Ecto neural progenitor cell (in vitro differentiated cells): ENCODE measurements at regions not wholly inside any gene's neighbourhood (a gene's known extent, or its start where the extent isn't known, plus 50 kb on each side); places are given as distances from the start of the nearest gene placed in this dataset.
"Not testable (repeated sequence)": the region's sequence is repeated elsewhere in the genome, so short reads cannot be mapped to it uniquely, and the experiment has no call there.

Experiments used
- DNase-seq: peaks from one replicate; pipeline ENCODE4 v3.0.0-alpha.2; 2018; ENCODE audit warnings: low spot score

DNA sequence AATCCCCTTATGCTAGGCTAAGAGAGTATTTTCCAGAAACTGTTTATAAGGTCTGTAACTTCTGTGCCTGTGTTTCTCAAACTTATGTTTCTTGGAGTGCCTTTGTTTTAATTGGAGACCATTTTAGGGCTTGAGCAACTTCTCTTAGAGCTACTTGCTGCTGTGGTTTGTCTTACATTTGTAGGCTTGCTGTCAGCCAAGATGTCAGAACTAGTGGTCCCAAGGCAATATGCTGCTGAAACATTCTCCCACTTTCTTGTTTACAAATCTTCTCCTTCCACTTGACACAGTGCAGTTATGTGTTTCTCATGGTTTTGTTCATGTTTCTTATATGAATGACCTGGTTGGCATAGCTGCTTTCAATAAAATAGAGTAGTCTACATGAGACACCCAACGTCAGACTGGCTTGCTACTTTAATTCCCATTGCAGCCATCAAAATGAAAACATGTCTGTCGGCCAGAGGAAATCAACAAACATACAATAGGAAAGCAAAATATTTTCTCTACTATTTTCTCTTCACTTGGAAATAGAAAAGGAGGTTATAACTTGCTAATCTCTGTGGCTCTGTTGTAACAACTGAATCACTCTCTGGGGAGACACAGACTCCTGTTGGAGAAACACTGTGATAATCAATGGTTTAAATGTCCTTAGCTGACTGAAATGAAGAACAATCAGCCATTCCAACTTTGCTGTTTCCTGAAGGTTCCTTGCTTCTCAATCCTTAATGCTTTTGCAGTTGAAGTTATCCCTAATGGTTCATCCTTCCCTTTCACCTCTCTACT, 426.4 kb downstream of the PDGFC start:
- DNase-seq = no peak

DNA sequence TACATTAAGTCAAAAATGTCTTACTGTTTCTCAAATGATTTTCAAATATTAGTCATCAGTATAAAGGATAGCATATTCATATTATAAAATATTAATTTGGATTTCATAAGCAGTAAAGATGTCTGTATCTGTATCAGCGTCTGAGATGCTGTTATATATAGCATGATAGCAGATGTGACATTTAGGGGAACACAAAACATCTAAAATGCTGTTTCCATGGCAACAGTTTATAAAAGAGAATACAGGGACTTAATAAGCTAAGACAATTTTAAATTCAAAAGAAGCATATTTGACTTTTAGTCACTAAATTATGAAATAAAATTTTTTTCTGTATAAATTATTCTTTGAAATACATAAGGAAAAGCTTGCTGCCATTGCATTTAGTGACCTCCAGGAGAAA, 432.2 kb downstream of the PDGFC start:
- no peak for DNase-seq

DNA sequence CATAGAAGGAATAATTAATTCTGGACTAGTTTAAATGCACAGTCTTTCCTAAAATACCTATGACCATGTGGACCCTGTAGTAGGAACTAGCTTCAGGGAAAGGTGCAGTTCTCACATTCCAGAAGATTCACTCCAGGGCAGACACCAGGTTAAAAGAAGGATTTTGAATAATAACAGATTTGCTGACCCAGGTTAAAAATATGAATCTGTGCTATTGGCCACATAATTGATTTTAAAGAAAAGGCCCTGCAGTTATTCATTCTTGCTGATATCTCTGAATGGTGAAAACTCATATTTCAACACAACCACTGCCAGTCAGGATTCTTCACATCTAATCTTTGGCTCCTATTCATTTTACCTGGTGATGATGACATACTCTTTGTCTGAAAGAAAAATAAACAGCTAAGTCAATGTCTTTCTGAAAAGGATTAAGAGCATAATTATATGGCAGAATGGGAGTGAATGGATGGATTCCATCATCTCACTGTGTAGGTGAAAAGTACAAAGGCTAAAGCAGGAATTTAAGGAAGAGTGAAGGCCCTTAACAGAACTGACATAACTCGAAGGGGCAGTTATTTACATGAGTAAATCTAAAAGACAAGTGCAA, 432.8 kb downstream of the PDGFC start:
- DNase-seq = no peak

DNA sequence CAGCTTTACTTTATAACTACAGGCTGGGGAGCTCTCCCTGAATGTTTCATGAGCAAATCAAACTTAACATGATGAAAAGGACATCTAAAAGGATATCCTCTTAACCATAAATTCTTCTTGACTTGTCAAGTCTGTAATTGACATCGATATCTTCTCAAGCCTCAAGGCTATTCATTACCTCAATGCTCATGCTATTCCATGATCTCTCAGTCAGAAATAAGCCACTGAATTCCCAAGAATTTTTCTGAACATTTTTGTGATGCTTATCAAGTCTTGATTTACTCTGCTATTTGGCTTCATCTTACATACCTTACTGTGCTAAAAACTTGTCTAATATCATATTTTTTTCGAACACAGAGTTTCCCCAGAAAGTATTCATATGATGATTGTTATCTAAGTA, 433.4 kb downstream of the PDGFC start:
- no peak for DNase-seq

DNA sequence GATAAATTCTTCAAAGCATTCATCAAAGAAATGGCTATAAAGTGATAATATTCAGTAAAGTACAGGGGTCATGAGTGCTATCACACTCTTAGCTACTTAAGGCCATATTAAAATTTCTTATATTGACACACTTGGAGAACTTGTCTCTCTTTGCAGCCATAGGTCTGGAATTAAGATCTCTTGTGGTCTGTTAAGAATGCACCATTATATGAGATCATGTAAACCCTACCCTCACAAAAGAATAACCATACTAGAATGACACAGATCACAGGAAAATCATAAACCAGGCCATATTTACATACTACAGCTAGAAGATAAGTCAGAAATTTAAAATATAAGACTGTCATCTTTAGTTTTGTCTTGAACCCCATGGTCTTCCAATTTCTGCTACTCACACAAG, 434.3 kb downstream of the PDGFC start:
- DNase-seq = no peak

DNA sequence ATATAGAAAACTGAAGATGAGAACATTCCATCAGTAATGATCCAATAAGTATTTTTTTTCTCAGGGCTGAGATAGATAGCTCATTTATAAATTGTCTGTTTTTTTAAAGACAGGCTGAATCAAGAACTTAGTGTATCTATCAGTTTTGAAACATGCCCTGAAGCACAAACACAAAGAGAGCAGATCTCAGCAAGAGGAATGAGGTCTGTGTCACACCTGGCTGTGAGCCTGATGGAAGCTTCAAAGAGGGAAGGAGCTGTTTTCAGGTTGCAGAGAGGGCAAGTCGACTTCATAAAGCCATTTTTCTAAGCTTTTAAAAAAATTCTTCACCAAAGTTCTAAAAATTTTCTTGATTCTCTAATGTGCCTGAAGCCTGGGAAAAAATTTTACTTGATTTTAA, 434.9 kb downstream of the PDGFC start:
- no peak for DNase-seq

DNA sequence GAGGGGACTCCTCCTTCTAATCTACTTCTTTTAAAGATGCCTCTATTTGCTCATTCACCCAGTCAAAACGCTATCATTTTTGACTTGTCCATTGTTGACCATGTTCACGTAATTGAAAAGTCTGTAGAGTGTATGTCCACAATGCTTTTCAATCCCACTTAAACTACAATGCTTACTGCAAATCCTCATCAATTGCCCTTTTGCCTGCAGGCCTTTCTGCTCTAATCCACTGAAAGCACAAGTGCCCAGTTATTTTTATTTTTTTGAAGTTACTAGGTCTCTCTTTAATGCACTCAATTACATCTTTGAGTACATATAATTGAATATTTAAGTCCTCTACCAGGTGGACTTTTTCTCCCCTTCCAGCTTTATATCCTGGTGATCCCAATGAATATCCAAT, 437.4 kb downstream of the PDGFC start:
- DNase-seq = no peak

DNA sequence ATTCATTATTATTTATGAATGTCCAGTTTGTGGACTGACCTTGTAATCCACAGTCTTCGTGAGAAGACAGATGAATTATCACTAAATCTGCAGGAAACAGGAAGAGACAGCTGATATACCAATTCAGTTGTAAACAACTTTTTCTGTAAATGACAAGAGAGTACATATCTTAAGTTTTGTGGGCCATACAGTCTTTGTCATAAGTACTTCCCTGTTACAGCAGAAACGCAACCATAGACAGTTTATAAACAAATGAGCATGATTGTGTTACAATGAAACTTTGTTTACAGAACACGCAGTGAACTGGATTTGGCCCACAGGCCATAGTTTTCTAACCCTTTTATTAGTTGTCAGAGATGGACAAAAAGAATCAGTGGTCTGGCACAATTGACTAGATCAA, 443.4 kb downstream of the PDGFC start:
- DNase-seq = no peak

DNA sequence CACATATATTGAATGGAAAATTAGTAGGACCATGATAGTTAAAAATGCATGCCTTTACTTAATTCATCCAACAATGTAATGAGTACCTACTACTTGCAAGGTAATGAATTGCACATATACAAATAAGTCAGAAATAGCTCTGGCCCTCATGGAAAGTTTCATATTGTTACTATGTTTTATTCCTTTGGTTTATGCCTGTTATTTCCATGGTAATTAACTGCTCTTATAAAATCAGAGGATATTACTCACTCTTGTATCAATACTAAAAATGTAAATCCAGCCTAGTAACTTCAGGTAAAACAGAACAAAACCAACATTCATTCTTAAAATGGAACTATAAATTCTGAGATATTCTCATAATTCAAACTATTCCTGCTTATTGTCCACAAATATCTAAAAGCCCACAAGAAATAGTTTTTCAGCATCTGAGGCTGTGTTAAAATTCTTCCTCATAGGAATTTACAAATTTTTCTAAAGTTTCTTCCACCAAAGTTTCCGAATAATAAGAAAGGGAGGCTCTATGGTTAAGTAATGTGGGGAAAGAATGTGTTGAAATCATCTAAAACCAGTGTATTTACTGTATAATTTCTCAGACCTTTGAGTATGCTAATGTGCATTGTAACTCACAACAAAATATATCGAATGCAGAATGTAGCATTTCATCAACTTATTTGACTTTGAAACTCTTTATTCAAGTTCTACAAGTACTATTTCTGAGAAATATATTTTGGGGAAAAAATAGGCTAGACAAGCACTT, 444.2 kb downstream of the PDGFC start:
- DNase-seq = no peak

DNA sequence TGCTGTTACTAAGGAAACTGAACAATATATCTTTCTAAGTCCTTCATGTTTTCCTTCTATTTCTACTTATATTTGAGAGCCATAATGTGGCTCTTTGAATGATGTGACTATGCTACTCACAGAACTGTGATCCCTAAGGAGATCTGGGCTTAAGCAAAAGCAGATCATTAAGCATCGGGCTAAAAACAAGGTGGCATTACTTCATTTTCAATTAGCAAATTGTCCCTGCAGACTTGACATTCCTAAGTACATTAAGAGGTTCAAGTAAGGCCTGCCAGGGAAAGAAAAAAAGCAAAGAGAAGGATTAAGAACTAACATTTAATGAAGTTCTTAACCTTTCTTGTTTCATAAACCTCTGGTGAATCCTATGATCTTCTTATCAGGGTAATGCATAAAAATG, 447.6 kb downstream of the PDGFC start:
- DNase-seq = no peak

DNA sequence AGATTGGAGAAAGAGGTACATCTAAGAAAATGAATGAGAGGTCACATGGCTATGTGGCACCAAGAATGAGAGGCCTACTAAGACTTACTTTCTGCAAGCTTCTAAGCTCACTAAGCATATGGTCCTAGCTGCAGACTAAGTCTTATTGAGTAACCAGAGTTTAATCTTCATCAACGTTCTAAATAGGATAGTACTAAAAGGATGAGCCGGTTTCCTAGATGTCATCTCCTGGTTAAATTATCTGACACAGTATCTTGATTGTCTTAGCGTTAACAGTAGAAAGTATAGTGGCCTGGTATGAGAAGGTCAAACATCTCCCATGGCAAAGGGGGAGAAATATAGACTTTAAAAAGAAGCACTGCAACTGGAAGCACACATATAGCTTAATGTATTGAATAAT, 448.1 kb downstream of the PDGFC start:
- DNase-seq = no peak

DNA sequence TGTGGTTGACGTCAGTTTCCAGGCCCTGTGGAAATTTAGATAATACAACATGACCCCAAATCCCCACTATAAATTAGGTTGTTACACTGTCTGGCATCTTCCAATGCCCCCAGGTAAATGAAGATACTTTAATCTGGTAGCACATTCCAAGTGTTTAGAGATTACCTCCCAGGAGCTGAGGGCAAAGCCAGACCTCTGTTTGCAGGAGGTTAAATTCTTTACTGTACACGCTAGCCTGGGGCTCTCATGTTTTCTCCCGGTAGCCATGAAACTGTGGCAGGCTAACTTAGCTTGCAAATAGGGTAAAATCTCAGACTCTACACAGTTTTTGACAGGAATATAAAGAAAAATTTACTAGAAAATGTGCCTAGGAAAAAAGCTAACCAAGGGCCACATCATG, 450.0 kb downstream of the PDGFC start:
- DNase-seq = no peak

DNA sequence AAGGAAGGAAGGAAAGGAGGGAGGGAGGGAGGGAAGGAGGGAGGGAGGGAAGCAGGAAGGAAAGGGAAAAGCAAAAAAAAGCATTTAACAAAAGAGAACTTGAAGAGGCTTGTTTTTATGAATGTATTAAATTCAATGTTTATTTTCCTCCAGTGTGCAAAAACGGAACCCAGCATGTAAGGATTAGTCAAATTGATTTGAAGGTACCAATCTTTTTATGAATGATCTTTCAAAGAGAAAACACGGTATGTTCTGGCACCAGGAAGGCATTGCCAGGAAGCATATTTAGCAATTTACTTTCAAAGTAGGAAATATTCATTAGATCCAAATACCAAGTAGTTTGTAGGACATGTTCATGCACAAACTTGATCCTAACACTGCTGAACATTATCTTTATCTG, 453.6 kb downstream of the PDGFC start:
- no peak for DNase-seq

DNA sequence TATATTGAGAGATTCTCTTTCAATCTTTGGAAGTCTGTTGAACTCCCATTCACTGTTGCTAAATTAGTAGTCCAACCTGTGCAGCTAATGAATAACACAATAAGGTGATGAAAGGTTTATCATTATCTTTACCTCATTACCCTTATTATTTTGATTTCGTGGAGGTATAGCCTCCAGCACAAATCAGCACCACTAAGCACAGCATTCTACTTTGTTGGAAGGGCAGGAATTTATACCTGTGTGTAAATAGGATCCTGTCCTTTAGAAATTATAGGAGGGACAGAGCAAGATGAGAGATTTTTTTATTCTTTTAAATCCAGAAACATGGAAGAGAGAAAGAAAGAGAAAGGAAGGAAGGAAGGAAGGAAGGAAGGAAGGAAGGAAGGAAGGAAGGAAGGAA, 454.1 kb downstream of the PDGFC start:
- no peak for DNase-seq

DNA sequence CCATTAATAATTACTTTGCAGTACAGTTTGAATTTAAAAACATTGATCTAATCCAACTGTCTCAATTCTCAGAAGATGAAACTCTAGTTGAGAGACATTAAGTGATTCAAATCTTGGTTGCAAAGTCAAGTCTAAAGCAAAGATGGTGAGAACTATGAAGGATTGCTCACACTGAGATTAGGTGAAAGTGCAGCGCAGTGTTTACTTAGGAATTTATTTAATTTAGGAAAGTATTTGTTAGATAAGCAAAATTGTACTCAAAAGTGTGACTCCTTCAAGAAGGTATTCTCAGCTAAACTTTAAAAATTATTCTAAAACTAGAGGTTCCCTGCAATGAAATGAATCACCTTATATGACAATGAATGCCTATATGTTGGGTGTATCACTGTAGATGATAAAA, 454.9 kb downstream of the PDGFC start:
- DNase-seq = no peak

DNA sequence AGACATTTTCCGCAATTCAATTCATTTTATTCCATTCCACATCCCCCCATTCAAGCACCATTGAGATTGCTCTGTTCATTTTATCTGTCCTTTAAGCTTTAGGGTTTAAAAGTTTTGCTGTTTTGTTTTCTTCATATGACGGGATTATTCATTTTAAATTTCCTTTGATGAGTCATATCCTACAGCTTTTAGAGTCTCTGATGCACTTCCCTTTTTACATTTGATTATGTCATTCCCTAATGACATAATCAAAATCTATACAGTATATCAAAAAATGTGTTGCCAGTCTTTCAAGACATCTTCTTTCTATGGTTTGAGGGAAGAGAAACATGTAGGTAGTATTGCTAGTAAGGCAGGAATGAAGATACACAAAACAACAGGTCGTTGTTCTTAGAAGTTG, 456.3 kb downstream of the PDGFC start:
- DNase-seq = no peak

DNA sequence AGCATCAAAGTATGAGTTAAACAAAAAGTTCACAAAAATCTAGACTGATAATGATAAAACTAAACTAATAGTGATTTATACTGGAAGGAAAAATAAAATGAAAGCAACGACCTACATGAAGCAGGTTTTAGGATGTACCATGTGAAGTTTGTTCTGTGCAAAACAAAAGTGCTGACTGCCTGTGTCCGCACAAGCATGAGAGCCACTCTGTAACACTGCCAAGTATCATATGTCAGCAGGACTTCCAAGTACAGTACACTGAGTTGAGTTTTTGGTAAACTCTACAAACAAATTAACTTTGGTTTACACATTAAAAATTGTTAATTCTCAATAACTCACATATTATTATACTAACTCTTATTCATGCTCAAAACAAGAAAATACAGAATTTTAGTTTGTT, 459.0 kb downstream of the PDGFC start:
- no peak for DNase-seq

DNA sequence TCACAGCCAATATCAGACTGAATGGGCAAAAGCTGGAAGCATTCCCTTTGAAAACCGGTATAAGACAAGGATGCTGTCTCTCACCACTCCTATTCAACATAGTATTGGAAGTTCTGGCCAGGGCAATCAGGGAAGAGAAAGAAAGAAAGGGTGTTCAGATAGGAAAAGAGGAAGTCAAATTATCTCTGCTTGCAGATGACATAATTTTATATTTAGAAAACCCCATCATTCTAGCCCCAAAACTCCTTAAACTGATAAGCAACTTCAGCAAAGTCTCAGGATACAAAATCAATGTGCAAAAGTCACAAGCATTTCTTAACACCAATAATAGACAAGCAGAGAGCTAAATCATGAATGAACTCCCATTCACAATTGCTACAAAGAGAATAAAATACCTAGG, 461.7 kb downstream of the PDGFC start:
- not testable (repeated sequence) for DNase-seq

DNA sequence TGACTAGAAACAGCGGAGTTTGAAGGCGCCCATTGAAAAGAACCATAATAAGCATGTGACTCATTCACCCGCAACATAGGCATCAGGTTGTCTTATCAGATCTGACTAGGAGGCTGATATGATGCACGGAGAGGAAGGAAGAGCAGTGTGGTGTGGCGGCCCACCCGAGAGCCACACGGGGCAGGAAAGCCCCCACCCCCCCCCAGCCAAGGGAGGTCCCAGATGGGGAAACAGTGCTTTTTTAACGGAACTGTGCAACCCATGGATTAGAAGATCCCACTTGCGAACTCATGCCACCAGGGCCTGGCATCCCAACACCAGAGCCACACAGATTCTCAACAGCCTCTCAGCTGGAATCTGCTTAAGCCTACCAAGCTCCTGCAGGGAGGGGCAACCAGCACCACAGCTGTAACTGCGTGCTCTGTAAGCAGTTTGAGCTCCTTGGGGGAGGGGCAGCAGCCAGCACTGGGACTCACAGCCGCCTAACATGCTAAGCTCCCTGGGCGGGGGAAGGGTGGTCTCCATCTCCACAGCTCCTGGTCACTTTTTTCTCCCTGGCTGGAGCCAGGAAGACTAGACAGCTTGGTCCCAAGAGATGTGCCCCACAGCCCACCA, 466.2 kb downstream of the PDGFC start:
- peak; percentile 58 for DNase-seq

DNA sequence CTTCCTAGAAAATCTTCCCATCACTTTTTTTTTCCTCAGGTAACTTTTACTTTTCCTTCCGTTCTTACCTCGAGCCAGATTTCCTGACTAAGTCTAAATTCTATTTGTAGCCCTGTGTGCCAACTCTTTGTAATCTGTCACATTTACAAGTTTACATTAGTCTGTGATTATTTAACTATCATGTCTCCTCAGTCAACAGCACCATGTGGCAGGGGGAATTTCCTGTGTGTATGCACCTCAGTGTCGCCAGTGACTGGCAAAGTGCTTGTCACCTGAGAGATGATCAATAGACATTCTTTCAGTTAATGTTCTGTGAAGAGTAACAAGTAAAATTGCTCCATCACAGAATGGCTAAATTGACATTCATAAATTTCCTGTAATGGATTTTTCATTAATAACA, 468.5 kb downstream of the PDGFC start:
- no peak for DNase-seq

DNA sequence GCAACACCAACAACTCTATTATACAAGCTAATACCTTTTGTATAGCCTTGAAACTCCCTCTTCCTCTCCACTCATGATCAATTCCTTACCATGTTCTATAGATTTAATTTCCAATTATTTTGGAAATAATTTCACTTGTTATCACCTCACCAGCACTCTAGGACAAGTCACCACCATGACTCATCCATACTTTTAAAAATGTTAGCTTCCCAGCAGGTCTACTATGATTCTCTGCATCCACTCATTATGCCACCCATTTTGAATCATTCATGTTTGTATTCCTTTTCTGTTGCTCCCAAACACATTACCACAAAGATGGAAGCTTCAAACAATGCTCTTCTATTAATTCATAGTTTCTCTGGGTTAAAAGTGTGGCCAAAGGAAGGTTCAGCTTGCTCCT, 469.6 kb downstream of the PDGFC start:
- DNase-seq = no peak

DNA sequence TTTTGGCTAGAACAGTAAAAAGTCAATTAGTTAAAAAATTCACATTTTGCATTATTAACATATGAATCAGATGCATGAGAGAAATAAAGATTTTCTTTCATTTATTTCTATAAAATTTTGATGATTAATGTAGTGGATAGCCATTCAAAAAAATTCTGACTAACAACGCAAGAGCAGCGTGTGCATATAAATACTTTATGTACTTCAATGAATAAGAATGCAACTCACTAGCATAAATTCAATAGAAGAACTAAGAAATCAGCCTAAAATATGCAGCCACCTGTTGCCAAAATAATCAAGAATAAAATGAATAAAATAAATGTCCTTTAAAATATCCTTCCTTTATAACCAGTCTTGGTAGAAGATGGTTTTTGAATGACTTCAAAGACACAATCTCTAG, 471.9 kb downstream of the PDGFC start:
- no peak for DNase-seq

DNA sequence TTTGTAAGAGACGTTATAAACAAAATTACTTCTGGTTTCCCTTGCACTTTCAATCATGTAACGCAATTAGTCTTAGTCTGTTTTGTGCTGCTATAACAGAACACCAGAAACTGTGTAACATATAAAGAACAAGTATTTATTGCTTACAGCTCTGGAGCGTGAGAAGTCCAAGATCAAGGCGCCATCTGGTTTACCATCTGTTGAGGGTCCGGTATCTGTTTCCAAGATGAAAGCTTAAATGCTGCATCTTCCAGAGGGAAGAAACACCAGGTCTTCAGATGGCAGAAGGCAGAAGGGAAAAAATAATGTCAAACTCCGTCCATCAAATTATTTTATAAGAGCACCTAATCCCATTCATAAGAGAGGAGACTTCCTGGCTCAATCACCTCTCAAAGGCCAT, 474.1 kb downstream of the PDGFC start:
- no peak for DNase-seq
